ENCODE measurements at regions not wholly inside any gene's neighbourhood (a gene's known extent, or its start where the extent isn't known, plus 50 kb on each side); places are given as distances from the start of the nearest gene placed in this dataset.
"Not testable (repeated sequence)": the region's sequence is repeated elsewhere in the genome, so short reads cannot be mapped to it uniquely, and the experiment has no call there.

GRCh38 chr6:43932259-43933147, 162.5 kb downstream of the VEGFA start:
- no peak for DNase-seq

GRCh38 chr6:43931201-43931600, 161.2 kb downstream of the VEGFA start:
- DNase-seq = no peak

- no peak for DNase-seq
Observed at GRCh38 chr6:43930440-43931154, 160.6 kb downstream of the VEGFA start.

GRCh38 chr6:43929511-43929910, 159.5 kb downstream of the VEGFA start:
- DNase-seq = no peak

GRCh38 chr6:43927532-43928210, 157.7 kb downstream of the VEGFA start:
- DNase-seq = no peak

- peak; percentile 67 for DNase-seq
Observed at GRCh38 chr6:43926634-43927531, 156.9 kb downstream of the VEGFA start.

- DNase-seq = not testable (repeated sequence)
Observed at GRCh38 chr6:43925636-43926139, 155.7 kb downstream of the VEGFA start.

- DNase-seq = no peak
Observed at GRCh38 chr6:43924222-43924702, 154.3 kb downstream of the VEGFA start.

GRCh38 chr6:43923376-43924221, 153.6 kb downstream of the VEGFA start:
- no peak for DNase-seq

GRCh38 chr6:43922426-43923375, 152.7 kb downstream of the VEGFA start:
- DNase-seq = no peak

- no peak for DNase-seq
Observed at GRCh38 chr6:43921548-43922425, 151.8 kb downstream of the VEGFA start.

- no peak for DNase-seq
Observed at GRCh38 chr6:43921039-43921438, 151.0 kb downstream of the VEGFA start.

- no peak for DNase-seq
Observed at GRCh38 chr6:43919774-43920173, 149.8 kb downstream of the VEGFA start.

- DNase-seq = no peak
Observed at GRCh38 chr6:43917878-43918382, 147.9 kb downstream of the VEGFA start.

GRCh38 chr6:43916924-43917877, 147.2 kb downstream of the VEGFA start:
- DNase-seq = no peak

GRCh38 chr6:43915986-43916923, 146.2 kb downstream of the VEGFA start:
- no peak for DNase-seq

Measured in NCI-H1417 treated with DMSO at 0.1 percent for 48 hours (cell line).